ENCODE measurements at regions not wholly inside any gene's neighbourhood (a gene's known extent, or its start where the extent isn't known, plus 50 kb on each side); places are given as distances from the start of the nearest gene placed in this dataset.

DNA sequence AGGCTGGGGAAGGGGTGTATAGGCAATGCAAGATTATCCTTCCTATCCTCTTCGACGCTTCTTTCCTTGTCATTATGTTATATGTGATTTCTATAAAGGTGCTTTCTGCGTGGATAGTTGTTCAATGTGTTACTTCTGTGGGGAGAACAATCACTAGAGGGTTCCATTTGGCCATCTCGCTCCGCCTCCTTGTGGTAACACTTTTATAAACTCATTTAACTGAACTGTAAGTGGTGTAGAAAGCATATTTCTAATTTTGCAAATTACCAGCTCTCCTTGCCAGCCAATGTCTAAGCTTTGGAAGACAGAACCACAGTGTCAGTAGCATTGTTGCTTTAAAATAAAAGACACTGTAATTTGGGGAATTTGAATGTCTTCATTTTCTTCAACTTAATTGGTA lies 1093.7 kb upstream of the MIR17HG start:
- DNase-seq, result no peak
- WGBS, 2 donors, result 91 to 92% methylated on average over 5 of the region's 5 CpGs
- H3K4me1 ChIP-seq, result no peaks in the 10 kb centered on the region
- no peaks in the 10 kb centered on the region for H3K27me3 ChIP-seq
- no peaks in the 10 kb centered on the region for H3K9me3 ChIP-seq
- H3K27ac ChIP-seq, result no peak overlapping the region
- no peaks in the 10 kb centered on the region for H3K36me3 ChIP-seq
- intact Hi-C loops (cut with DNase I), result no loop called here
- TF ChIP-seq POLR2A (IDR thresholded peaks at IDR 0.05) (no peak), POLR2AphosphoS5 (IDR thresholded peaks at IDR 0.05) (no peak), EP300 (IDR thresholded peaks at IDR 0.05) (no peak), CTCF (IDR thresholded peaks at IDR 0.05) (no peak)
- H3K4me3 ChIP-seq, result no peak overlapping the region

- no peak for TF ChIP-seq POLR2AphosphoS5 (IDR thresholded peaks at IDR 0.05)
- TF ChIP-seq EP300 (IDR thresholded peaks at IDR 0.05), result no peak
- no peak for TF ChIP-seq POLR2A (IDR thresholded peaks at IDR 0.05)
- TF ChIP-seq CTCF (IDR thresholded peaks at IDR 0.05), result no peak
- intact Hi-C loops (cut with DNase I), result no loop called here
- no peak for DNase-seq
- Histone ChIP-seq H3K9me3 (no peaks in the 10 kb centered on the region), H3K27ac (no peak overlapping the region), H3K4me3 (no peak overlapping the region), H3K4me1 (no peaks in the 10 kb centered on the region), H3K36me3 (no peaks in the 10 kb centered on the region), H3K27me3 (no peaks in the 10 kb centered on the region)
- 89% methylated on average over 2 of the region's 2 CpGs for WGBS, 2 donors
Observed at GRCh38 chr13:90254437-90254836, 1093.0 kb upstream of the MIR17HG start.

DNA sequence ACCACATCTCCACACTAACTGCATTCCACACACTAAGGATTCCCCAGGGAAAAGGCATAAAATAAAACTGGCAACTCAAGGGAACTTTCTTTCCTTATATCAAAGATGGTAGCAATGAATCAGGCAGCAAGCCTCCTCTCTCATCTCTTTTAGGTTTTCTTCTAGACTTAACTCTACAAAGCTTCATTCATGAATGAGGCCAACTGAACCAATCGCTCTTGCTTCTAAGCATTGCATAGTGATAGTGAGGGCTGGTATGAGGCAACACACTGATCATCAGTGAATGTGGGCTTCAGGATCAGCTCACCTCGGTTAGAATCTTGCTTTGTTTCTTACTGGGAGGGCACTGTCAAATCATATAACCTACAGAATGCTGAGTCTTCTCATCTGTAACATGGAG lies 1090.7 kb upstream of the MIR17HG start:
- H3K4me3 ChIP-seq, result no peak overlapping the region
- intact Hi-C loops (cut with DNase I), result no loop called here
- no peak overlapping the region for H3K27ac ChIP-seq
- 86 to 89% methylated on average over 2 of the region's 2 CpGs for WGBS, 2 donors
- TF ChIP-seq CTCF (IDR thresholded peaks at IDR 0.05) (no peak), EP300 (IDR thresholded peaks at IDR 0.05) (no peak), POLR2AphosphoS5 (IDR thresholded peaks at IDR 0.05) (no peak), POLR2A (IDR thresholded peaks at IDR 0.05) (no peak)
- no peaks in the 10 kb centered on the region for H3K9me3 ChIP-seq
- DNase-seq, result no peak
- H3K27me3 ChIP-seq, result no peaks in the 10 kb centered on the region
- H3K36me3 ChIP-seq, result no peaks in the 10 kb centered on the region
- no peaks in the 10 kb centered on the region for H3K4me1 ChIP-seq

DNA sequence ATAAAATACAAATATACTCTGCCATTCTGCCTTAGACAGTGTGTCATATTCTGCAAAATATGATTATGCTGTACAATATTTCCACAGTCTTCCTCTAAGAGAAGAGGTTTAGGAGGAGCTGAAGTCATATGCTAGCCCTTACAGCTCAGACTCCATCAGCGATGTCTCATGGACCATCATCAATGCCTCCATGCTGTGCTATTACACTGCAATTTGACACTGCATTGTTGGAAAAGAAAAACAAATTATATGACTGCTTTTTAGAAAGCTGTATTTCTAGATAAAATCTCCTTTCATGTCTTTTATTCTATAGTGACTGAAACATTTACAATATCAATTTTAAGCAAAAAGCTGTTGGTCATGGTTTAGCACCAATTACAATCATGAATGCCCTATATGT lies 1089.4 kb upstream of the MIR17HG start:
- WGBS, 2 donors, result 94 to 95% methylated on average over 1 of the region's 1 CpG
- H3K4me3 ChIP-seq, result no peak overlapping the region
- no peaks in the 10 kb centered on the region for H3K36me3 ChIP-seq
- TF ChIP-seq CTCF (IDR thresholded peaks at IDR 0.05), result no peak
- no peak for TF ChIP-seq EP300 (IDR thresholded peaks at IDR 0.05)
- no peaks in the 10 kb centered on the region for H3K27me3 ChIP-seq
- H3K27ac ChIP-seq, result no peak overlapping the region
- H3K4me1 ChIP-seq, result no peaks in the 10 kb centered on the region
- no peaks in the 10 kb centered on the region for H3K9me3 ChIP-seq
- no peak for DNase-seq
- intact Hi-C loops (cut with DNase I), result no loop called here

DNA sequence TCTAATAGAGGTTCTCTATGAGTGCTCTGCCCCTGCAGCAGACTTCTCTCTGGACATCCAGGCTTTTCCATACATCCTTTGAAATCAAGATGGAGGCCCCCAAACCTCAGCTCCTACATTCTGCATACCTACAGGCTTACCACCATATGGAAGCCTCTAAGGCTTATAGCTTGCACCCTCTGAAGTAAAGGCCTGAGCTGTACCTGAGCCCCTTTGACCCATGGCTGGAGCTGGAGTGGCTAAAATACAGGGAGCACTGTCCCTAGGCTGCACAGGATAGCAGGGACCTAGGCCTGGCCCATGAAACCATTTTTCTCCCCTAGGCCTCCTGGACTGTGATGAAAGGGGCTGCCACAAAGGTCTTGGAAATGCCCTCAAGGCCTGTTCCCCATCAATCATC lies 1086.1 kb upstream of the MIR17HG start:
- intact Hi-C loops (cut with DNase I), result no loop called here
- DNase-seq, result no peak
- no peaks in the 10 kb centered on the region for H3K4me1 ChIP-seq
- no peaks in the 10 kb centered on the region for H3K9me3 ChIP-seq
- no peaks in the 10 kb centered on the region for H3K27me3 ChIP-seq
- no peaks in the 10 kb centered on the region for H3K36me3 ChIP-seq
- no peak overlapping the region for H3K4me3 ChIP-seq
- TF ChIP-seq POLR2AphosphoS5 (IDR thresholded peaks at IDR 0.05), result no peak
- TF ChIP-seq EP300 (IDR thresholded peaks at IDR 0.05), result no peak
- no peak for TF ChIP-seq POLR2A (IDR thresholded peaks at IDR 0.05)
- no peak for TF ChIP-seq CTCF (IDR thresholded peaks at IDR 0.05)
- H3K27ac ChIP-seq, result no peak overlapping the region

Data from sigmoid colon (tissue), 6 donors.